Sigmoid colon (tissue), 4 donors: ENCODE measurements at regions not wholly inside any gene's neighbourhood (a gene's known extent, or its start where the extent isn't known, plus 50 kb on each side); places are given as distances from the start of the nearest gene placed in this dataset.

Source experiments
- POLR2A ChIP-seq, 2 donors: fragments of 450-650 bp; IDR thresholded peaks; one replicate each; pipeline ENCODE4 v1.6.1; 2016; ENCODE audit warnings: antibody characterized with exemption in 2 of 2, mild to moderate bottlenecking in 2 of 2, moderate library complexity in 2 of 2
- POLR2AphosphoS5 ChIP-seq, 4 donors: sonication (generic); formaldehyde crosslinking; IDR thresholded peaks; one replicate each; pipeline ENCODE4 v1.6.1; 2017; ENCODE audit warnings: antibody characterized with exemption in 4 of 4
- TF ChIP-seq, protein P1 (sequence below), 4 experiments: fragments of 450-650 bp in 3 of 4; fragments of 200-600 bp in 1 of 4; IDR thresholded peaks; one replicate each; pipeline ENCODE4 v1.5.1; 2016 to 2019; ENCODE audit warnings: antibody characterized with exemption in 4 of 4, mild to moderate bottlenecking in 3 of 4, moderate library complexity in 2 of 4

DNA sequence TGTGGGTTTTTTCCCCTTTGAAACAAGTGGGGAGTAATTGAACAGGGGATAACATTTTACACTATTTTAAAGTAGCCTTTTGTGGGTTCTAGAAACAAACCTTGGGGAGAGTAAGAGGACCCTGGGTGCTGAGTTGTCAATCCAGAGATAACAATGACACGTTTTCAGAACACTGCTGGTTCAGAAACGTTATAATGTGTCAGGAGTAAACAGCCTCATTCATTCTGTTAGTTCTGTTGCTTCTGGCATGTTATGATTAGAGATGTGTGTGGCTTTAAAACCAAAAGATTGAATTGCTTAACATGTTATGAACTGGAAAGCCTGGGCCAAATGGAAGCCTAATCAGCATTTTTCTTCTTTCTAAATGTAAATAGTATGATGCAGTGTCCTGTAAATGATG is 680.5 kb upstream of the NOVA1 start:
- TF ChIP-seq, protein P1, sequence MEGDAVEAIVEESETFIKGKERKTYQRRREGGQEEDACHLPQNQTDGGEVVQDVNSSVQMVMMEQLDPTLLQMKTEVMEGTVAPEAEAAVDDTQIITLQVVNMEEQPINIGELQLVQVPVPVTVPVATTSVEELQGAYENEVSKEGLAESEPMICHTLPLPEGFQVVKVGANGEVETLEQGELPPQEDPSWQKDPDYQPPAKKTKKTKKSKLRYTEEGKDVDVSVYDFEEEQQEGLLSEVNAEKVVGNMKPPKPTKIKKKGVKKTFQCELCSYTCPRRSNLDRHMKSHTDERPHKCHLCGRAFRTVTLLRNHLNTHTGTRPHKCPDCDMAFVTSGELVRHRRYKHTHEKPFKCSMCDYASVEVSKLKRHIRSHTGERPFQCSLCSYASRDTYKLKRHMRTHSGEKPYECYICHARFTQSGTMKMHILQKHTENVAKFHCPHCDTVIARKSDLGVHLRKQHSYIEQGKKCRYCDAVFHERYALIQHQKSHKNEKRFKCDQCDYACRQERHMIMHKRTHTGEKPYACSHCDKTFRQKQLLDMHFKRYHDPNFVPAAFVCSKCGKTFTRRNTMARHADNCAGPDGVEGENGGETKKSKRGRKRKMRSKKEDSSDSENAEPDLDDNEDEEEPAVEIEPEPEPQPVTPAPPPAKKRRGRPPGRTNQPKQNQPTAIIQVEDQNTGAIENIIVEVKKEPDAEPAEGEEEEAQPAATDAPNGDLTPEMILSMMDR (IDR thresholded peaks at IDR 0.05) = no peak
- TF ChIP-seq POLR2A (IDR thresholded peaks at IDR 0.05) = no peak
- TF ChIP-seq POLR2AphosphoS5 (IDR thresholded peaks at IDR 0.05) = no peak
